CD8-positive, alpha-beta memory T cell (primary cell): ENCODE measurements at regions not wholly inside any gene's neighbourhood (a gene's known extent, or its start where the extent isn't known, plus 50 kb on each side); places are given as distances from the start of the nearest gene placed in this dataset.
"Not testable (repeated sequence)": the region's sequence is repeated elsewhere in the genome, so short reads cannot be mapped to it uniquely, and the experiment has no call there.

Source experiments
- CTCF ChIA-PET: fragments of 350-600 bp; sonication (Branson Sonifier 250); formaldehyde crosslinking; loops from one replicate; lab custom pipeline; 2021; ENCODE audit warnings: antibody characterized with exemption; lab: Charles Lee
- POLR2A ChIA-PET: fragments of 350-600 bp; sonication (Branson Sonifier 250); formaldehyde crosslinking; loops from one replicate; lab custom pipeline; 2021; ENCODE audit warnings: antibody characterized with exemption; lab: Charles Lee
- DNase-seq, 5 donors: peaks; one replicate each; pipeline versions ENCODE4 v3.0.0 to v3.0.0-alpha.2; 2020 to 2022; ENCODE audit warnings: mixed read lengths in 1 of 5
- H3K27ac ChIP-seq: one replicate; pipeline ENCODE4 v1.7.0; 2013; ENCODE audit warnings: low read depth, mild to moderate bottlenecking, low read length, moderate library complexity
- H3K27me3 ChIP-seq: 2 replicates; pipeline ENCODE4 v1.7.0; 2013; ENCODE audit warnings: low read length, mild to moderate bottlenecking; ENCODE audit not compliant: insufficient read depth, poor library complexity, severe bottlenecking
- H3K36me3 ChIP-seq: 2 replicates; pipeline ENCODE4 v1.7.0; 2013; ENCODE audit warnings: mild to moderate bottlenecking, low read length, moderate library complexity; ENCODE audit not compliant: insufficient read depth
- H3K4me1 ChIP-seq: 2 replicates; pipeline ENCODE4 v1.7.0; 2013; ENCODE audit warnings: mild to moderate bottlenecking, low read length, moderate library complexity; ENCODE audit not compliant: insufficient read depth
- H3K4me3 ChIP-seq: 2 replicates; pipeline ENCODE4 v1.7.0; 2013; ENCODE audit warnings: mild to moderate bottlenecking, low read length
- H3K9me3 ChIP-seq: 2 replicates; pipeline ENCODE4 v1.7.0; 2013; ENCODE audit warnings: mild to moderate bottlenecking, low read length
- H3K27ac Mint-ChIP-seq, 8 donors: one replicate each; pipeline ENCODE4 v1.8.0; 2020 to 2021; ENCODE audit warnings: mixed read lengths in 8 of 8, mild to moderate bottlenecking in 6 of 8, inconsistent platforms in 3 of 8, moderate library complexity in 3 of 8
- H3K27me3 Mint-ChIP-seq, 2 donors: one replicate each; pipeline ENCODE4 v1.8.0; 2020 to 2021; ENCODE audit warnings: mixed read lengths in 2 of 2, mild to moderate bottlenecking in 1 of 2, moderate library complexity in 1 of 2
- H3K36me3 Mint-ChIP-seq, 3 donors: one replicate each; pipeline ENCODE4 v1.8.0; 2020 to 2021; ENCODE audit warnings: mixed read lengths in 3 of 3, inconsistent platforms in 1 of 3, mild to moderate bottlenecking in 1 of 3
- H3K4me1 Mint-ChIP-seq, 3 donors: one replicate each; pipeline ENCODE4 v1.8.0; 2020 to 2021; ENCODE audit warnings: mixed read lengths in 3 of 3, inconsistent platforms in 1 of 3, mild to moderate bottlenecking in 1 of 3
- H3K4me3 Mint-ChIP-seq, 7 donors: one replicate each; pipeline ENCODE4 v1.8.0; 2020 to 2021; ENCODE audit warnings: mixed read lengths in 7 of 7, mild to moderate bottlenecking in 6 of 7, moderate library complexity in 4 of 7, inconsistent platforms in 2 of 7
- H3K9me3 Mint-ChIP-seq, 5 donors: one replicate each; pipeline ENCODE4 v1.8.0; 2020 to 2022; ENCODE audit warnings: mixed read lengths in 5 of 5, mild to moderate bottlenecking in 3 of 5, moderate library complexity in 2 of 5, inconsistent platforms in 1 of 5

DNA sequence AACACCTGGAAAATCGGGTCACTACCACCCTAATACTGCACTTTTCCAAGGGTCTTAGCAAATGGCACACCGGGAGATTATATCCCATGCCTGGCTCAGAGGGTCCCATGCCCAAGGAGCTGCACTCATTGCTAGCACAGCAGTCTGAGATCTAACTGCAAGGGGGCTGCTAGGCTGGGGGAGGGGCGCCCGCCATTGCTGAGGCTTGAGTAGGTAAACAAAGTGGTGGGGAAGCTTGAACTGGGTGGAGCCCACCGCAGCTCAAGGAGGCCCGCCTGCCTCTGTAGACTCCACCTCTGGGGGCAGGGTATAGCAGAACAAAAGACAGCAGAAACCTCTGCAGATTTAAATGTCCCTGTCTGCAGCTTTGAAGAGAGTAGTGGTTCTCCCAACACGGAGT, 1047.0 kb upstream of the EDIL3 start:
- H3K4me1 ChIP-seq, H3K4me3 ChIP-seq, H3K4me3 Mint-ChIP-seq, DNase-seq, H3K36me3 ChIP-seq, H3K27ac Mint-ChIP-seq, H3K27me3 Mint-ChIP-seq, H3K9me3 ChIP-seq, H3K36me3 Mint-ChIP-seq, POLR2A ChIA-PET, H3K27me3 ChIP-seq, H3K4me1 Mint-ChIP-seq, H3K27ac ChIP-seq: not testable (repeated sequence)
- CTCF ChIA-PET = interaction anchor here (0.9 kb wide), 1 partner anchor 11 kb away, joined by 3 read pairs; no protein-coding TSS in a partner anchor
- peaks cover 3 to 13% (median 6%) of the 10 kb centered on the region in 5 donors for H3K9me3 Mint-ChIP-seq

DNA sequence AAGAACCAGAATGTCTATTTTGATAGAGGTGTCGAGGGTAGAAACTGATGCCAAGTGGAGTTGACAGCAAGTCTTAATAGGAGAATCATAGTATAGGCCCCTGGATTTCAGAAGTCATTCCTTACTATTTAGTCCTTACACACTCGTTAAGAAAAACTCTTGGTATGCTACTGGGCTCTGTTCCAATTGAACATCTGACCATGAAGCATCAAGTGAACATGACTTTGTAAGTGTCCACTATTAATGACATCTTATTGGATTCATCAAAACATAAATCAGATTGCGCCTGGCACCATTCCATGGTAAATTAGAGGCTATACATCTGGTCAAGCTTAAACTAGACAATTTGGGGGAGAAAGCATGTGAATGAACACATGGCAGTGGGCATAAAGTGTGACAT, 1056.5 kb upstream of the EDIL3 start:
- Histone ChIP-seq H3K36me3 (no peaks in the 10 kb centered on the region), H3K9me3 (no peaks in the 10 kb centered on the region), H3K27me3 (no peaks in the 10 kb centered on the region), H3K4me1 (no peaks in the 10 kb centered on the region), H3K4me3 (no peak overlapping the region), H3K27ac (no peak overlapping the region)
- H3K9me3 Mint-ChIP-seq = peaks cover 0 to 22% (median 4%) of the 10 kb centered on the region in 5 donors
- no peaks in the 10 kb centered on the region for H3K36me3 Mint-ChIP-seq
- H3K27ac Mint-ChIP-seq = no peak overlapping the region
- H3K4me3 Mint-ChIP-seq = no peak overlapping the region
- POLR2A ChIA-PET = no interaction called here
- H3K27me3 Mint-ChIP-seq = no peaks in the 10 kb centered on the region
- CTCF ChIA-PET = no interaction called here
- no peak for DNase-seq
- no peaks in the 10 kb centered on the region for H3K4me1 Mint-ChIP-seq

DNA sequence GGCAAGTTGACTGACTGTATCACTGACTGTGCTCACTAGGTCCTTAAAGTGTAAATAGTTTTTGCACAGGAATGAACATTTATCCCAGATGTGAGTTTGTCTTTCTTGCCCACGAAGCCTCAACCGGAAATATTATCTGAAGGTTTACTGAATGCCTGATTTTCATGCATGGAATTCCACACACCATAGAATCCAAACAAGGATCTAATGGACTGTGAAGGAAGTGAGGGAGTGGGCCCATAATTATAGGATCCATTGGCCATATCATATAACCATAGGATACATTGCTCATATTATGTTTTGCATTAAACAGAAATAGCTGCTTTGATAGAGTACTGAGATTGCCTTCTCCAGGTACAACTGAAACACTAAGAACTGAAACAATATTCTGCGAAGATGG, 1057.2 kb upstream of the EDIL3 start:
- Histone ChIP-seq H3K36me3 (no peaks in the 10 kb centered on the region), H3K4me3 (no peak overlapping the region), H3K27me3 (no peaks in the 10 kb centered on the region), H3K9me3 (no peaks in the 10 kb centered on the region), H3K27ac (no peak overlapping the region), H3K4me1 (no peaks in the 10 kb centered on the region)
- no peak overlapping the region for H3K4me3 Mint-ChIP-seq
- no peaks in the 10 kb centered on the region for H3K27me3 Mint-ChIP-seq
- no peak overlapping the region for H3K27ac Mint-ChIP-seq
- CTCF ChIA-PET = interaction anchor here (1.2 kb wide), 1 partner anchor 10 kb away, joined by 3 read pairs; no protein-coding TSS in a partner anchor
- POLR2A ChIA-PET = no interaction called here
- peaks cover 0 to 26% (median 3%) of the 10 kb centered on the region in 5 donors for H3K9me3 Mint-ChIP-seq
- H3K4me1 Mint-ChIP-seq = no peaks in the 10 kb centered on the region
- H3K36me3 Mint-ChIP-seq = no peaks in the 10 kb centered on the region
- no peak for DNase-seq

DNA sequence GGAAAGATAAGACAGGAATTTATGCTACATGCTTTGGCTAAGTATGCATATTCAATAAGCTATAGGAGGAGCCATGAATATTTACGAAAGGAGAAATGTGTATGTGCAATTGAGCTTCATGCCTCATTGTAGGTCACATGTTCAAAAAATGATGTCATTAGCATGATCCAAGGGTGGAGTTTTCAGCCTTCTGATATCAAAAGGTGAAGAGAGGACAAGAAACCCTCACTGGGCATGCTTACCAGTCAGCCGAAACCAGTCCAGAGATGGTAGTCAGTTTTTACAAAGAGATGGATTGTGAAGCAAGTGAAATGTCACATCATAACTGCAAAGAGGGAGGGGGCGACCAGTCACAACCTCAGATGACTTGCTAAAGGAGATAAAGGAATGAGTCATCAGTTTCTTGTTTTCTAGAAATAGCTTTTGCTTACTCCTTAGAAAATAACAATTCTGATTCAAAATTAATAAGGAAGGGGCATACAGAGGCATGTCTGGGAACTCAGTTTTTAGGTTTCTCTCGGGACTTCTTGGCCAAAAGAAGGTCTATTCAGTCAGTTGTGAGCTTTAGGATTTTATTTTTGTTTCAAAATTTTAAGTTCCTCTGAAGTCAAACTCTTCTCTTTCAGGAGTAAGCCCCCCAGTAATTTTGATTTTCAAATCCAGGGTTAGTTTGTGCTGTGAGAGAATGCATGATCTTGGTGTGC, 1067.8 kb upstream of the EDIL3 start:
- CTCF ChIA-PET = interaction anchor here (1.5 kb wide), 1 partner anchor 9 kb away, joined by 5 read pairs; no protein-coding TSS in a partner anchor
- POLR2A ChIA-PET = no interaction called here
- Histone ChIP-seq H3K4me1 (no peaks in the 10 kb centered on the region), H3K27me3 (no peaks in the 10 kb centered on the region), H3K9me3 (no peaks in the 10 kb centered on the region), H3K27ac (no peak overlapping the region), H3K4me3 (no peak overlapping the region), H3K36me3 (no peaks in the 10 kb centered on the region)
- H3K27ac Mint-ChIP-seq = peak overlapping the region in 1 of 8 donors; percentile 20
- no peak overlapping the region for H3K4me3 Mint-ChIP-seq
- H3K27me3 Mint-ChIP-seq = no peaks in the 10 kb centered on the region
- no peaks in the 10 kb centered on the region for H3K4me1 Mint-ChIP-seq
- no peak for DNase-seq
- no peaks in the 10 kb centered on the region for H3K36me3 Mint-ChIP-seq
- H3K9me3 Mint-ChIP-seq = peaks cover 2 to 25% (median 9%) of the 10 kb centered on the region in 5 donors

DNA sequence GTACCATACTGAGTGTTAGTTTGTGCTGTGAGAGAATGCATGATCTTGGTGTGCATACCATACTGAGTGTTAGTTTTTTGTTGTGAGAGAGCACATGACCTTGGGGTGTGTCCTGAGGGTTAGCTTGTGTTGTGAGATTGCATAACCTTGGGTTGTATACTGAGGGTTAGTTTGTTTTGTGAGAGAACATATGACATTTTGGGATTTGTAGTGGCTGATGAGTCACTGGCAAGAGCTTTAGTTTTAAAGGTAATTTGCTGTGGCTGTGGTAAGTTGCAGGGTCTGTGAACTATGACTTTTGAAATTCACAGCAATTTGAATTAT, 1068.3 kb upstream of the EDIL3 start:
- Mint-ChIP-seq H3K9me3 (peaks cover 4 to 23% (median 7%) of the 10 kb centered on the region in 5 donors), H3K27me3 (no peaks in the 10 kb centered on the region), H3K4me1 (no peaks in the 10 kb centered on the region), H3K27ac (no peak overlapping the region), H3K36me3 (no peaks in the 10 kb centered on the region), H3K4me3 (no peak overlapping the region)
- Histone ChIP-seq H3K4me3 (no peak overlapping the region), H3K36me3 (no peaks in the 10 kb centered on the region), H3K27me3 (no peaks in the 10 kb centered on the region), H3K9me3 (no peaks in the 10 kb centered on the region), H3K27ac (no peak overlapping the region), H3K4me1 (no peaks in the 10 kb centered on the region)
- ChIA-PET CTCF (interaction anchor here (1.5 kb wide), 1 partner anchor 10 kb away, joined by 5 read pairs; no protein-coding TSS in a partner anchor), POLR2A (no interaction called here)
- no peak for DNase-seq

DNA sequence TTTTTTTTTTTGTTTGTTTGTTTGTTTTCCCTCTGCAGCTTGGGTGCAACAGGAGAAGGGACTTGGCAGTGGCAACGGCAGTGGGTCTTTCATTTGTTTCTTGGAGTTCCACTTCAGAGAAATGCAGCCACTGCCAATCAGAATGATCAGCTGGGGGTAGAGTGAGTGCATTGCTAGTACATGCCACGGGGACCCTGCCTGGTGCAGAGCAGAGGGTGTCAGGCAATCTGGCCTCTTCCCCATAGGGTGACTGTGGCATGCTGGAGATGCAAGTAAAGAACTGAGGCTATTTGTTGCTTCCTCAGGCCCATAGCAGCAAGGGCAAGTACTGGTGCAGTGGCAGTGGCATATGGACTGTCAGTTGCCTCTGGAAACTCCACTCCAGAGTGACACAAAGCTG, 1073.6 kb upstream of the EDIL3 start:
- H3K27ac ChIP-seq = no peak overlapping the region
- H3K27me3 ChIP-seq = no peaks in the 10 kb centered on the region
- Mint-ChIP-seq H3K36me3 (no peaks in the 10 kb centered on the region), H3K27ac (no peak overlapping the region), H3K4me1 (no peaks in the 10 kb centered on the region), H3K4me3 (no peak overlapping the region), H3K27me3 (no peaks in the 10 kb centered on the region), H3K9me3 (peaks cover 2 to 19% (median 4%) of the 10 kb centered on the region in 5 donors)
- DNase-seq = no peak
- ChIA-PET POLR2A (no interaction called here), CTCF (no interaction called here)
- no peaks in the 10 kb centered on the region for H3K9me3 ChIP-seq
- H3K4me1 ChIP-seq = no peaks in the 10 kb centered on the region
- H3K36me3 ChIP-seq = no peaks in the 10 kb centered on the region
- no peak overlapping the region for H3K4me3 ChIP-seq

DNA sequence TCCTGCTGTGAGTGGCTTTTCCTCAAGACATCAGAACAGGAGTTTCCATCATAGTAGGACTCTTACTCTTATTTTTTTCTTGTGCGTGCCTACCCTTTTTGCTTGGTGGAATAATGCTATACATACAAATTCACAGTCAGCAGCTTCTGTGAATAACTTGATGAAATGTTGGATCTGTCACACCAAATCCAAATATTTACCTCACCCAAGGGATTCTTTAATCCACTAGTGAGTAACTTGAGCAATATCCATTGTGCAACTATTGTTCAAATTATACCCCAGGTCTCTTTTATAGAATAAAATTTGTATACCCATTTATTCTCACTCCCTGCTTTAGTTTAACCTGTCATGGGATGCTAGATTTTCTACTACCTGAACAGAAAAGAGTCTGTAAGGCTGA, 1078.3 kb upstream of the EDIL3 start:
- no peaks in the 10 kb centered on the region for H3K4me1 Mint-ChIP-seq
- POLR2A ChIA-PET = no interaction called here
- no peak overlapping the region for H3K4me3 Mint-ChIP-seq
- DNase-seq = no peak
- H3K36me3 Mint-ChIP-seq = no peaks in the 10 kb centered on the region
- peaks cover 2 to 9% (median 4%) of the 10 kb centered on the region in 5 donors for H3K9me3 Mint-ChIP-seq
- H3K4me1 ChIP-seq = no peaks in the 10 kb centered on the region
- H3K36me3 ChIP-seq = no peaks in the 10 kb centered on the region
- no peaks in the 10 kb centered on the region for H3K9me3 ChIP-seq
- no peak overlapping the region for H3K27ac Mint-ChIP-seq
- H3K27me3 Mint-ChIP-seq = no peaks in the 10 kb centered on the region
- no peaks in the 10 kb centered on the region for H3K27me3 ChIP-seq
- CTCF ChIA-PET = no interaction called here
- H3K4me3 ChIP-seq = no peak overlapping the region
- no peak overlapping the region for H3K27ac ChIP-seq

DNA sequence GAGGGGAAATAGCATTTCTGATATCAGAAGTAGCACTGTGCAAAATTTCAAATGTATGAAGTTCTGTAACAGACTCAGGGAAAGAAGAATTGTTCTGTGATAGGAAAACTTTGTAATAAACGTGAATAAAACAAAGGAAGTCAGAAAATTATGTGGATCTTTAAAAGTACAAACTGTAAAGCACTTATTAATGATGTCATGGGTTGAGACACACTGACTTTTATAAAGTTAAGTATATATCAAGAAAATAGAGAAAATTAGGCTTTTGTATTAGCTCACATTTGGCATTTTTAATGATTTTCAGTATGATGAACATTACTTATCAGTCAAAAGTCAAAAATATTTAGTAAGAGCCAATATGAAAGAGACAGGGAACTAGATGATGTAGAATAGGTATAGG, 1081.7 kb upstream of the EDIL3 start:
- Histone ChIP-seq H3K4me1 (no peaks in the 10 kb centered on the region), H3K9me3 (no peaks in the 10 kb centered on the region), H3K36me3 (no peaks in the 10 kb centered on the region), H3K27ac (no peak overlapping the region), H3K4me3 (no peak overlapping the region), H3K27me3 (no peaks in the 10 kb centered on the region)
- H3K9me3 Mint-ChIP-seq = peaks cover 6 to 13% (median 7%) of the 10 kb centered on the region in 5 donors
- ChIA-PET POLR2A (no interaction called here), CTCF (no interaction called here)
- H3K27me3 Mint-ChIP-seq = peaks cover 0 to 2% of the 10 kb centered on the region in 2 donors
- no peak for DNase-seq
- no peak overlapping the region for H3K4me3 Mint-ChIP-seq
- no peaks in the 10 kb centered on the region for H3K36me3 Mint-ChIP-seq
- no peak overlapping the region for H3K27ac Mint-ChIP-seq
- no peaks in the 10 kb centered on the region for H3K4me1 Mint-ChIP-seq
